KBM-7 (cell line): ENCODE measurements at regions not wholly inside any gene's neighbourhood (a gene's known extent, or its start where the extent isn't known, plus 50 kb on each side); places are given as distances from the start of the nearest gene placed in this dataset.

Experiments
- DNase-seq: peaks from one replicate; pipeline ENCODE4 v3.0.0-alpha.2; 2015
- in situ Hi-C: fragments of 300-500 bp; cut with MboI; formaldehyde crosslinking; loops from 2 replicates; pipeline ENCODE4 v1.14.3; 2020; ENCODE audit warnings: low sequenced_read_pairs, low pct_unique_long_range_greater_than_20kb, mixed read lengths

GRCh38 chr5:109943701-109944235, 254.0 kb downstream of the MAN2A1 start:
- in situ Hi-C loops = no loop called here
- DNase-seq = no peak

GRCh38 chr5:109944461-109944860, 254.7 kb downstream of the MAN2A1 start:
- DNase-seq = no peak
- in situ Hi-C loops = no loop called here

- no peak for DNase-seq
- in situ Hi-C loops = no loop called here
These were observed 255.5 kb downstream of the MAN2A1 start for GRCh38 chr5:109945097-109945678.

GRCh38 chr5:109945723-109946480, 256.2 kb downstream of the MAN2A1 start:
- in situ Hi-C loops = no loop called here
- no peak for DNase-seq

GRCh38 chr5:109946610-109947009, 256.9 kb downstream of the MAN2A1 start:
- in situ Hi-C loops = no loop called here
- DNase-seq = no peak

GRCh38 chr5:109947667-109948066, 257.9 kb downstream of the MAN2A1 start:
- in situ Hi-C loops = no loop called here
- DNase-seq = no peak

- in situ Hi-C loops = no loop called here
- DNase-seq = no peak
These were observed 260.9 kb downstream of the MAN2A1 start for GRCh38 chr5:109950634-109951033.

GRCh38 chr5:109951348-109951747, 261.6 kb downstream of the MAN2A1 start:
- in situ Hi-C loops = no loop called here
- DNase-seq = no peak

- no peak for DNase-seq
- in situ Hi-C loops = no loop called here
These were observed 262.0 kb downstream of the MAN2A1 start for GRCh38 chr5:109951758-109952157.

- DNase-seq = no peak
- in situ Hi-C loops = no loop called here
These were observed 264.0 kb downstream of the MAN2A1 start for GRCh38 chr5:109953761-109954160.

GRCh38 chr5:109956884-109957283, 267.2 kb downstream of the MAN2A1 start:
- DNase-seq = no peak
- in situ Hi-C loops = no loop called here

GRCh38 chr5:109958082-109958481, 268.4 kb downstream of the MAN2A1 start:
- in situ Hi-C loops = no loop called here
- DNase-seq = no peak

- DNase-seq = no peak
- in situ Hi-C loops = no loop called here
These were observed 269.9 kb downstream of the MAN2A1 start for GRCh38 chr5:109959652-109960051.

- in situ Hi-C loops = no loop called here
- DNase-seq = peak; percentile 59
These were observed 272.0 kb downstream of the MAN2A1 start for GRCh38 chr5:109961751-109962150.

- in situ Hi-C loops = no loop called here
These were observed 273.3 kb downstream of the MAN2A1 start for GRCh38 chr5:109962882-109963603.

GRCh38 chr5:109964136-109964535, 274.4 kb downstream of the MAN2A1 start:
- in situ Hi-C loops = no loop called here
- no peak for DNase-seq

More at GRCh38 chr5:109962882-109963603, 273.3 kb downstream of the MAN2A1 start:
- peak; percentile 37 for DNase-seq

GRCh38 chr5:109965634-109966033, 275.9 kb downstream of the MAN2A1 start:
- no peak for DNase-seq
- in situ Hi-C loops = no loop called here

- DNase-seq = no peak
- in situ Hi-C loops = no loop called here
These were observed 282.2 kb downstream of the MAN2A1 start for GRCh38 chr5:109971968-109972367.

- in situ Hi-C loops = no loop called here
- DNase-seq = no peak
These were observed 292.3 kb downstream of the MAN2A1 start for GRCh38 chr5:109981979-109982378.

GRCh38 chr5:109982966-109983534, 293.3 kb downstream of the MAN2A1 start:
- in situ Hi-C loops = no loop called here
- DNase-seq = no peak
